ENCODE measurements at regions not wholly inside any gene's neighbourhood (a gene's known extent, or its start where the extent isn't known, plus 50 kb on each side); places are given as distances from the start of the nearest gene placed in this dataset.

- TF ChIP-seq, protein P1, sequence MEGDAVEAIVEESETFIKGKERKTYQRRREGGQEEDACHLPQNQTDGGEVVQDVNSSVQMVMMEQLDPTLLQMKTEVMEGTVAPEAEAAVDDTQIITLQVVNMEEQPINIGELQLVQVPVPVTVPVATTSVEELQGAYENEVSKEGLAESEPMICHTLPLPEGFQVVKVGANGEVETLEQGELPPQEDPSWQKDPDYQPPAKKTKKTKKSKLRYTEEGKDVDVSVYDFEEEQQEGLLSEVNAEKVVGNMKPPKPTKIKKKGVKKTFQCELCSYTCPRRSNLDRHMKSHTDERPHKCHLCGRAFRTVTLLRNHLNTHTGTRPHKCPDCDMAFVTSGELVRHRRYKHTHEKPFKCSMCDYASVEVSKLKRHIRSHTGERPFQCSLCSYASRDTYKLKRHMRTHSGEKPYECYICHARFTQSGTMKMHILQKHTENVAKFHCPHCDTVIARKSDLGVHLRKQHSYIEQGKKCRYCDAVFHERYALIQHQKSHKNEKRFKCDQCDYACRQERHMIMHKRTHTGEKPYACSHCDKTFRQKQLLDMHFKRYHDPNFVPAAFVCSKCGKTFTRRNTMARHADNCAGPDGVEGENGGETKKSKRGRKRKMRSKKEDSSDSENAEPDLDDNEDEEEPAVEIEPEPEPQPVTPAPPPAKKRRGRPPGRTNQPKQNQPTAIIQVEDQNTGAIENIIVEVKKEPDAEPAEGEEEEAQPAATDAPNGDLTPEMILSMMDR (IDR thresholded peaks at IDR 0.05), result no peak
- ChIA-PET CTCF (no interaction called here), POLR2A (no interaction called here)
- Histone ChIP-seq H3K4me1 (ENCODE audit: insufficient read depth, low read length) (no peaks in the 10 kb centered on the region), H3K27ac (ENCODE audit: low read depth in 1 of 2, low read length in 2 of 2) (no peak overlapping the region), H3K4me3 (ENCODE audit: low read length) (no peak overlapping the region), H3K36me3 (ENCODE audit: insufficient read depth, low read length) (no peaks in the 10 kb centered on the region), H3K27me3 (ENCODE audit: control insufficient read depth in 1 of 2, insufficient read depth in 2 of 2, low read length in 2 of 2) (no peaks in the 10 kb centered on the region), H3K9me3 (ENCODE audit: control insufficient read depth in 1 of 2, insufficient read depth in 1 of 2, low read length in 2 of 2) (no peaks in the 10 kb centered on the region)
- intact Hi-C loops (cut with DNase I, micrococcal nuclease), result no loop called here
- H3K4me1 Mint-ChIP-seq (ENCODE audit: low read depth), result no peaks in the 10 kb centered on the region
- no peaks in the 10 kb centered on the region for H3K36me3 Mint-ChIP-seq (ENCODE audit: low read depth)
- H3K27ac Mint-ChIP-seq, result no peak overlapping the region
- no peaks in the 10 kb centered on the region for H3K9me3 Mint-ChIP-seq
- no peaks in the 10 kb centered on the region for H3K27me3 Mint-ChIP-seq
- ATAC-seq (ENCODE audit: poor library complexity) (no peak), DNase-seq (no peak)
- no peak overlapping the region for H3K4me3 Mint-ChIP-seq
Observed at GRCh38 chr12:19652386-19652785, 213.1 kb downstream of the AEBP2 start.

- Histone ChIP-seq H3K4me1 (ENCODE audit: insufficient read depth, low read length) (peaks cover 3% of the 10 kb centered on the region), H3K9me3 (ENCODE audit: control insufficient read depth in 1 of 2, insufficient read depth in 1 of 2, low read length in 2 of 2) (no peaks in the 10 kb centered on the region), H3K4me3 (ENCODE audit: low read length) (no peak overlapping the region), H3K27ac (ENCODE audit: low read depth in 1 of 2, low read length in 2 of 2) (no peak overlapping the region), H3K36me3 (ENCODE audit: insufficient read depth, low read length) (no peaks in the 10 kb centered on the region), H3K27me3 (ENCODE audit: control insufficient read depth in 1 of 2, insufficient read depth in 2 of 2, low read length in 2 of 2) (no peaks in the 10 kb centered on the region)
- Mint-ChIP-seq H3K4me1 (ENCODE audit: low read depth) (no peaks in the 10 kb centered on the region), H3K9me3 (no peaks in the 10 kb centered on the region), H3K27me3 (no peaks in the 10 kb centered on the region), H3K36me3 (ENCODE audit: low read depth) (no peaks in the 10 kb centered on the region), H3K4me3 (no peak overlapping the region), H3K27ac (no peak overlapping the region)
- TF ChIP-seq, protein P1 (IDR thresholded peaks at IDR 0.05), result no peak
- intact Hi-C loops (cut with DNase I, micrococcal nuclease), result no loop called here
- CTCF ChIA-PET, result no interaction called here
- POLR2A ChIA-PET, result interaction anchor here (0.6 kb wide), 1 partner anchor 1467 kb away, joined by 3 read pairs; no protein-coding TSS in a partner anchor
- ATAC-seq (ENCODE audit: poor library complexity) (no peak), DNase-seq (no peak)
Observed at GRCh38 chr12:19654650-19655376, 215.5 kb downstream of the AEBP2 start.

DNA sequence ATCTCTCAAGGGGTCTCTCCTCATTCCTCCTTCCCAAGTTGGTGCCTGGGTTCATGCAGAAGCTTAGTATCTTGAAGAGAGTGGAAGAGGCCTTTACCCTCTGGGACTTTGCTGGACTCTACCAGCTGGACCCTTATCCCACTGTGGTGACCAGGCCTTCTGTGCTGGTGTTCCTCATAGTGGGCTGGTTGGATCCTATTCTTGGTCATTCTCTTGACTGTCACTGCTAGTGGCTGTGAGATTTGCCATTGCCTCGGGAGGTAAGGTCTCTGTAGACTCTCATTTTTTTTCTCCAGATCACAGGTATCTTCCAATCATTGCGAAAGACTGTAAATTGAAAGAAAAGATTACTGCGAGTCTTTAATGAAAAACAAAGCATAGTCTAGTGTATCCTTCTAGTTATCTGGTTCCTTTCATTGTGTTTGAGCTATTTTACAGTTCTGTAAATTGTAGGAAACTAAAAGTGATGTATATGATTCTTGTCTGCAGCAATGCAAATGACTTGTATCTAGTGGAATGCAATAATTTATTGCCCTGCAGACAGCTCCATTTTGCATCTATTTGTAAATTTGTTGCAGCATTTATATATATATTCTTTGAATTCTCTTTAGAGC lies 217.9 kb downstream of the AEBP2 start:
- Histone ChIP-seq H3K36me3 (ENCODE audit: insufficient read depth, low read length) (no peaks in the 10 kb centered on the region), H3K4me1 (ENCODE audit: insufficient read depth, low read length) (peaks cover 3% of the 10 kb centered on the region), H3K9me3 (ENCODE audit: control insufficient read depth in 1 of 2, insufficient read depth in 1 of 2, low read length in 2 of 2) (no peaks in the 10 kb centered on the region), H3K27me3 (ENCODE audit: control insufficient read depth in 1 of 2, insufficient read depth in 2 of 2, low read length in 2 of 2) (no peaks in the 10 kb centered on the region), H3K4me3 (ENCODE audit: low read length) (no peak overlapping the region), H3K27ac (ENCODE audit: low read depth in 1 of 2, low read length in 2 of 2) (no peak overlapping the region)
- CTCF ChIA-PET, result no interaction called here
- TF ChIP-seq, protein P1 (IDR thresholded peaks at IDR 0.05), result no peak
- no peak overlapping the region for H3K4me3 Mint-ChIP-seq
- no peak overlapping the region for H3K27ac Mint-ChIP-seq
- no peaks in the 10 kb centered on the region for H3K36me3 Mint-ChIP-seq (ENCODE audit: low read depth)
- POLR2A ChIA-PET, result no interaction called here
- intact Hi-C loops (cut with DNase I, micrococcal nuclease), result no loop called here
- no peak for DNase-seq
- no peak for ATAC-seq (ENCODE audit: poor library complexity)
- H3K4me1 Mint-ChIP-seq (ENCODE audit: low read depth), result no peaks in the 10 kb centered on the region
- H3K9me3 Mint-ChIP-seq, result no peaks in the 10 kb centered on the region
- no peaks in the 10 kb centered on the region for H3K27me3 Mint-ChIP-seq

Measured in CD4-positive, alpha-beta T cell (primary cell).